NCI-H2081 (cell line): ENCODE measurements at regions not wholly inside any gene's neighbourhood (a gene's known extent, or its start where the extent isn't known, plus 50 kb on each side); places are given as distances from the start of the nearest gene placed in this dataset.

Source experiments
- DNase-seq, 2 experiments: peaks; one replicate each; lab custom pipeline; 2025; lab: John Stamatoyannopoulos, UW

GRCh38 chr21:16307256-16307655 is 577.5 kb downstream of the USP25 start:
- no peak for DNase-seq

GRCh38 chr21:16308269-16308668 is 578.5 kb downstream of the USP25 start:
- peak in 1 of 2 experiments; percentile 14 for DNase-seq

GRCh38 chr21:16309250-16309971 is 579.6 kb downstream of the USP25 start:
- DNase-seq: no peak

- DNase-seq: no peak
Observed at GRCh38 chr21:16310176-16310575, 580.4 kb downstream of the USP25 start.

GRCh38 chr21:16311229-16311628 is 581.4 kb downstream of the USP25 start:
- no peak for DNase-seq

- DNase-seq: no peak
Observed at GRCh38 chr21:16312321-16312720, 582.5 kb downstream of the USP25 start.

- DNase-seq: no peak
Observed at GRCh38 chr21:16315223-16315622, 585.4 kb downstream of the USP25 start.

GRCh38 chr21:16318651-16319300 is 589.0 kb downstream of the USP25 start:
- DNase-seq: no peak

GRCh38 chr21:16320110-16320509 is 590.3 kb downstream of the USP25 start:
- no peak for DNase-seq

GRCh38 chr21:16322454-16322853 is 592.7 kb downstream of the USP25 start:
- DNase-seq: no peak

- DNase-seq: no peak
Observed at GRCh38 chr21:16323596-16323995, 593.8 kb downstream of the USP25 start.

- no peak for DNase-seq
Observed at GRCh38 chr21:16324630-16325029, 594.8 kb downstream of the USP25 start.

GRCh38 chr21:16330082-16330907 is 600.5 kb downstream of the USP25 start:
- peak; percentile 62 to 63 for DNase-seq

- DNase-seq: no peak
Observed at GRCh38 chr21:16330908-16331268, 601.1 kb downstream of the USP25 start.

GRCh38 chr21:16337266-16337665 is 607.5 kb downstream of the USP25 start:
- DNase-seq: no peak

GRCh38 chr21:16342932-16343331 is 613.1 kb downstream of the USP25 start:
- no peak for DNase-seq

- no peak for DNase-seq
Observed at GRCh38 chr21:16343776-16344175, 614.0 kb downstream of the USP25 start.

GRCh38 chr21:16345757-16346156 is 616.0 kb downstream of the USP25 start:
- no peak for DNase-seq

GRCh38 chr21:16347223-16347622 is 617.4 kb downstream of the USP25 start:
- DNase-seq: no peak

GRCh38 chr21:16353764-16354163 is 624.0 kb downstream of the USP25 start:
- no peak for DNase-seq

GRCh38 chr21:16357994-16358393 is 628.2 kb downstream of the USP25 start:
- DNase-seq: no peak

- no peak for DNase-seq
Observed at GRCh38 chr21:16358784-16359183, 629.0 kb downstream of the USP25 start.

- no peak for DNase-seq
Observed at GRCh38 chr21:16363100-16363499, 633.3 kb downstream of the USP25 start.
